Heart left ventricle (tissue), 13 donors: ENCODE measurements at regions not wholly inside any gene's neighbourhood (a gene's known extent, or its start where the extent isn't known, plus 50 kb on each side); places are given as distances from the start of the nearest gene placed in this dataset.

Experiments
- CTCF ChIP-seq, 12 donors: fragments of 200-600 bp; sonication (generic) in 4 of 12; IDR thresholded peaks; one replicate each; pipeline versions ENCODE4 v1.5.0 to v1.8.0; 2018 to 2022; ENCODE audit warnings: antibody characterized with exemption in 12 of 12, mild to moderate bottlenecking in 5 of 12
- POLR2A ChIP-seq, 2 donors: fragments of 450-650 bp; IDR thresholded peaks; one replicate each; pipeline ENCODE4 v1.6.1; 2017; ENCODE audit warnings: antibody characterized with exemption in 2 of 2, mild to moderate bottlenecking in 2 of 2, moderate library complexity in 2 of 2
- donor health status: ischemic (EF 13 %, LVEDD 7.1; RV severe dilation, severe dysfunction).
- donor health status: DM: no; HTN: yes; CAD: no.
- donor health status: DM: no; HTN: no; CAD: no.
- donor health status: ischemic (EF 25% LVEDD 6.9; RV normal size, moderate dysfunction).
- donor health status: ischemic (EF 25% LVEDD 5.7; RV mildly dilated, moderate dysfunction).
- donor health status: ischemic (EF 35%, LVEDD 5.7; RV mildly dilated, moderate dysfunction).
- donor health status: nonischemic (EF 11% LVEDD 7.7; RV severe dilation, severe dysfunction).
- donor health status: DM: yes; HTN: yes; CAD: no.
- donor health status: PGD.
- donor health status: ischemic (EF 29% LVEDD 5.4; RV normal size, mild dysfunction).
- donor health status: nonischemic (EF 23%, LVEDD 6.1; RV moderate dilation, normal function).

- TF ChIP-seq CTCF (IDR thresholded peaks at IDR 0.05) (no peak), POLR2A (IDR thresholded peaks at IDR 0.05) (no peak)
Measured at GRCh38 chr3:31345581-31345980, 187.1 kb upstream of the STT3B start.
